ENCODE measurements at regions not wholly inside any gene's neighbourhood (a gene's known extent, or its start where the extent isn't known, plus 50 kb on each side); places are given as distances from the start of the nearest gene placed in this dataset.

DNA sequence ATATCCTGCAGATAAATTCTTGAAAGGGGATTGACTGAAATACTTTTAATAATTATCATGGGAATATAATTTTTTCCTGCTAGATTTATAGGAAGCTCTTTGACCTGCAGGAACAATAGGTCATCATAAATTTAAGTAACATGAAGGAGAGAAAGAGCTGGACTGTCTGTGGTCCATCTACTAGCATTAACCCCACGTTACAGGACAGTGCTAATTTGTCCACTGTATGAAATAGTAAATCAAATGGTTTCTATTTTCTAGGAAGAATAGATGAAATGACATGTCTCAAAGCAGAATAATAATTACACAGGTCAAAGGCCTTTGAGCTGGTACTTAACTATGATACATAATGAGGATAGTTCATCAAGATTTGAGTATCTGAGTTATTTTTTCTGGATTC is 825.4 kb upstream of the CNTN5 start:
- TF ChIP-seq, protein P1, sequence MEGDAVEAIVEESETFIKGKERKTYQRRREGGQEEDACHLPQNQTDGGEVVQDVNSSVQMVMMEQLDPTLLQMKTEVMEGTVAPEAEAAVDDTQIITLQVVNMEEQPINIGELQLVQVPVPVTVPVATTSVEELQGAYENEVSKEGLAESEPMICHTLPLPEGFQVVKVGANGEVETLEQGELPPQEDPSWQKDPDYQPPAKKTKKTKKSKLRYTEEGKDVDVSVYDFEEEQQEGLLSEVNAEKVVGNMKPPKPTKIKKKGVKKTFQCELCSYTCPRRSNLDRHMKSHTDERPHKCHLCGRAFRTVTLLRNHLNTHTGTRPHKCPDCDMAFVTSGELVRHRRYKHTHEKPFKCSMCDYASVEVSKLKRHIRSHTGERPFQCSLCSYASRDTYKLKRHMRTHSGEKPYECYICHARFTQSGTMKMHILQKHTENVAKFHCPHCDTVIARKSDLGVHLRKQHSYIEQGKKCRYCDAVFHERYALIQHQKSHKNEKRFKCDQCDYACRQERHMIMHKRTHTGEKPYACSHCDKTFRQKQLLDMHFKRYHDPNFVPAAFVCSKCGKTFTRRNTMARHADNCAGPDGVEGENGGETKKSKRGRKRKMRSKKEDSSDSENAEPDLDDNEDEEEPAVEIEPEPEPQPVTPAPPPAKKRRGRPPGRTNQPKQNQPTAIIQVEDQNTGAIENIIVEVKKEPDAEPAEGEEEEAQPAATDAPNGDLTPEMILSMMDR (IDR thresholded peaks at IDR 0.05; ENCODE audit: extremely low read depth in 1 of 2, insufficient read depth in 1 of 2, low read depth in 1 of 2, low read length in 2 of 2): no peak
- TF ChIP-seq JUN (IDR thresholded peaks at IDR 0.05; ENCODE audit: borderline replicate concordance, insufficient read depth, insufficient read length, low read depth): no peak
- no peak for TF ChIP-seq POLR2AphosphoS5 (IDR thresholded peaks at IDR 0.05; ENCODE audit: insufficient read depth, low read depth, low read length)
- TF ChIP-seq, protein P2, sequence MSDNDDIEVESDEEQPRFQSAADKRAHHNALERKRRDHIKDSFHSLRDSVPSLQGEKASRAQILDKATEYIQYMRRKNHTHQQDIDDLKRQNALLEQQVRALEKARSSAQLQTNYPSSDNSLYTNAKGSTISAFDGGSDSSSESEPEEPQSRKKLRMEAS (IDR thresholded peaks at IDR 0.05; ENCODE audit: insufficient read depth, insufficient read length): no peak
- TF ChIP-seq POLR2A (IDR thresholded peaks at IDR 0.05; ENCODE audit: low read depth, low read length): no peak
- no peak for TF ChIP-seq EZH2 (IDR thresholded peaks at IDR 0.05; ENCODE audit: borderline replicate concordance, low read depth, low read length, severe bottlenecking)

All from endothelial cell of umbilical vein (primary cell).